ENCODE measurements at regions not wholly inside any gene's neighbourhood (a gene's known extent, or its start where the extent isn't known, plus 50 kb on each side); places are given as distances from the start of the nearest gene placed in this dataset.

- TF ChIP-seq CHD7 (IDR thresholded peaks at IDR 0.05; ENCODE audit: insufficient replicate concordance, low read length) (no peak), SUZ12 (IDR thresholded peaks at IDR 0.05; ENCODE audit: low read length) (no peak), GABPA (IDR thresholded peaks at IDR 0.05; ENCODE audit: borderline replicate concordance, insufficient read depth, low read length) (no peak), ZNF274 (IDR thresholded peaks at IDR 0.05; ENCODE audit: borderline replicate concordance, extremely low read depth, low read length) (no peak), ATF3 (IDR thresholded peaks at IDR 0.05; ENCODE audit: insufficient read depth, low read depth, low read length) (no peak), NANOG (IDR thresholded peaks at IDR 0.05; ENCODE audit: insufficient read depth, low read depth, low read length, poor library complexity, severe bottlenecking) (no peak)
- TF ChIP-seq, protein P1, sequence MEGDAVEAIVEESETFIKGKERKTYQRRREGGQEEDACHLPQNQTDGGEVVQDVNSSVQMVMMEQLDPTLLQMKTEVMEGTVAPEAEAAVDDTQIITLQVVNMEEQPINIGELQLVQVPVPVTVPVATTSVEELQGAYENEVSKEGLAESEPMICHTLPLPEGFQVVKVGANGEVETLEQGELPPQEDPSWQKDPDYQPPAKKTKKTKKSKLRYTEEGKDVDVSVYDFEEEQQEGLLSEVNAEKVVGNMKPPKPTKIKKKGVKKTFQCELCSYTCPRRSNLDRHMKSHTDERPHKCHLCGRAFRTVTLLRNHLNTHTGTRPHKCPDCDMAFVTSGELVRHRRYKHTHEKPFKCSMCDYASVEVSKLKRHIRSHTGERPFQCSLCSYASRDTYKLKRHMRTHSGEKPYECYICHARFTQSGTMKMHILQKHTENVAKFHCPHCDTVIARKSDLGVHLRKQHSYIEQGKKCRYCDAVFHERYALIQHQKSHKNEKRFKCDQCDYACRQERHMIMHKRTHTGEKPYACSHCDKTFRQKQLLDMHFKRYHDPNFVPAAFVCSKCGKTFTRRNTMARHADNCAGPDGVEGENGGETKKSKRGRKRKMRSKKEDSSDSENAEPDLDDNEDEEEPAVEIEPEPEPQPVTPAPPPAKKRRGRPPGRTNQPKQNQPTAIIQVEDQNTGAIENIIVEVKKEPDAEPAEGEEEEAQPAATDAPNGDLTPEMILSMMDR (IDR thresholded peaks at IDR 0.05; ENCODE audit: control extremely low read depth in 1 of 3, insufficient read depth in 1 of 3, low read depth in 1 of 3, low read length in 3 of 3) = no peak
These were observed 379.9 kb upstream of the ACO1 start (continued) for GRCh38 chr9:32004431-32005076.
